OCI-LY3 (cell line): ENCODE measurements at regions not wholly inside any gene's neighbourhood (a gene's known extent, or its start where the extent isn't known, plus 50 kb on each side); places are given as distances from the start of the nearest gene placed in this dataset.

Experiments
- CTCF ChIP-seq: fragments of 200-600, 300-600 bp; sonication (generic); IDR thresholded peaks from 2 replicates; pipeline ENCODE4 v1.5.1; 2014; ENCODE audit warnings: antibody characterized with exemption, low read length, low read depth
- EZH2phosphoT487 ChIP-seq: fragments of 200-600 bp; shearing (Covaris generic); IDR thresholded peaks from 2 replicates; pipeline ENCODE4 v1.6.1; 2018; ENCODE audit warnings: antibody characterized with exemption, mixed run types, low read depth

- no peak for TF ChIP-seq CTCF
- TF ChIP-seq EZH2phosphoT487: no peak
These were observed 215.4 kb upstream of the IRS2 start for GRCh38 chr13:110001670-110002275.
